Neural progenitor cell (in vitro differentiated cells): ENCODE measurements at regions not wholly inside any gene's neighbourhood (a gene's known extent, or its start where the extent isn't known, plus 50 kb on each side); places are given as distances from the start of the nearest gene placed in this dataset.

Experiments
- EZH2 ChIP-seq: fragments of 200-600 bp; sonication (generic); IDR thresholded peaks from 2 replicates; pipeline ENCODE4 v1.6.1; 2017; ENCODE audit warnings: antibody characterized with exemption, mild to moderate bottlenecking, moderate library complexity
- TF ChIP-seq, protein P1 (sequence below): fragments of 200-600 bp; sonication (generic); IDR thresholded peaks from 2 replicates; pipeline ENCODE4 v1.5.1; 2017; ENCODE audit warnings: antibody characterized with exemption, mild to moderate bottlenecking

DNA sequence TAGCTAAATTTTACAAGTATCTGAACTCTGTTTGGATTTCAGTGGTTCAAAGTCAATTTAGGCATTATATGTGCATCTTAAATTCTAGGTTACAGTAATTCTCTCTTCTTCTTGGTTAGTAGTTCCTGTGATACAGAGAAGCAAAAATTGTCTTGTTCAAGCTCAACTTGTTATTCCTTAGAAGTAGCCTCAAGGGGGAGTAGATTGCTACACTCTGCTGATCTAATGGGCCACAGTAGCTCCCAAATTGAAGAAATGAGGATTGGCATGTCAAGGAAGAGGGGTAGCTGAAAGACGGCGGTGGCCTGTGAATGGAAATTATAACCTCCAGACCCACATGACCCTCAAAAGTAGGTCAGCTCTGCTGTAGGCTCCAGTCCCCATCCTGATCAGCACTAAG lies 334.7 kb downstream of the HRH4 start:
- TF ChIP-seq EZH2, result no peak
- TF ChIP-seq, protein P1, sequence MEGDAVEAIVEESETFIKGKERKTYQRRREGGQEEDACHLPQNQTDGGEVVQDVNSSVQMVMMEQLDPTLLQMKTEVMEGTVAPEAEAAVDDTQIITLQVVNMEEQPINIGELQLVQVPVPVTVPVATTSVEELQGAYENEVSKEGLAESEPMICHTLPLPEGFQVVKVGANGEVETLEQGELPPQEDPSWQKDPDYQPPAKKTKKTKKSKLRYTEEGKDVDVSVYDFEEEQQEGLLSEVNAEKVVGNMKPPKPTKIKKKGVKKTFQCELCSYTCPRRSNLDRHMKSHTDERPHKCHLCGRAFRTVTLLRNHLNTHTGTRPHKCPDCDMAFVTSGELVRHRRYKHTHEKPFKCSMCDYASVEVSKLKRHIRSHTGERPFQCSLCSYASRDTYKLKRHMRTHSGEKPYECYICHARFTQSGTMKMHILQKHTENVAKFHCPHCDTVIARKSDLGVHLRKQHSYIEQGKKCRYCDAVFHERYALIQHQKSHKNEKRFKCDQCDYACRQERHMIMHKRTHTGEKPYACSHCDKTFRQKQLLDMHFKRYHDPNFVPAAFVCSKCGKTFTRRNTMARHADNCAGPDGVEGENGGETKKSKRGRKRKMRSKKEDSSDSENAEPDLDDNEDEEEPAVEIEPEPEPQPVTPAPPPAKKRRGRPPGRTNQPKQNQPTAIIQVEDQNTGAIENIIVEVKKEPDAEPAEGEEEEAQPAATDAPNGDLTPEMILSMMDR, result peak; percentile 9
